ENCODE measurements at regions not wholly inside any gene's neighbourhood (a gene's known extent, or its start where the extent isn't known, plus 50 kb on each side); places are given as distances from the start of the nearest gene placed in this dataset.

DNA sequence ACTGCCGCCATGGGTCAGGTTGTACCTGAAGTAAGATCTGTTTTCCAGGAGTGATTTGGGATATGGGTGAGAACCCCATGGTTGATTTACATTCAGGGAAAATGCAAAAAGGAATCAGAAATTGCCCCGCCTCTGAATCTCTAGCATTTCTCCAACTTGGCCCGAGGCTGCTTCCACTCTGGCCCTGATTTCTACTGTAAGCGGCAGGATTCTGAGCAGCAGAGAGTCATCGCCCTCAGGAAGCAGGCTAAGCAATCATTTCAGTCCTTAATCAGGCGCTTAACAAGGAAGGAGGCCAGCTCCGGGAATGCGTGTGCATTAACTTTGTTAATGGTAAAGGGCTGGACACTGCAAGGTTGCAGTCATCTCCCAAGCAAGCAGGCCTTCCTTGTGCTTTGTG lies 88.5 kb upstream of the DHX15 start:
- Histone ChIP-seq H4K20me1 (ENCODE audit: control insufficient read depth, extremely low read depth, insufficient read depth, low read length) (no peaks in the 10 kb centered on the region), H3K4me2 (ENCODE audit: control insufficient read depth, extremely low read depth, insufficient read depth, low read depth, low read length) (no peak overlapping the region), H3K4me3 (ENCODE audit: control insufficient read depth in 2 of 3, extremely low read depth in 1 of 3, insufficient read depth in 2 of 3, low read depth in 1 of 3, low read length in 3 of 3) (no peak overlapping the region), H3K4me1 (ENCODE audit: control insufficient read depth, extremely low read depth, insufficient read depth, low read length) (no peaks in the 10 kb centered on the region), H3K9me1 (ENCODE audit: control insufficient read depth, extremely low read depth, insufficient read depth, low read length) (no peaks in the 10 kb centered on the region), H2AFZ (ENCODE audit: control insufficient read depth, low read length) (no peak overlapping the region), H3K9ac (ENCODE audit: control insufficient read depth, extremely low read depth, insufficient read depth, low read length) (no peak overlapping the region), H3K9me3 (ENCODE audit: control insufficient read depth, low read depth, low read length) (no peaks in the 10 kb centered on the region), H3K79me2 (ENCODE audit: control insufficient read depth, insufficient read depth, low read length) (no peaks in the 10 kb centered on the region), H3K27ac (ENCODE audit: control insufficient read depth, insufficient read depth, low read length) (no peak overlapping the region), H3K27me3 (ENCODE audit: control insufficient read depth, extremely low read depth, insufficient read depth, low read length) (peaks cover 35% of the 10 kb centered on the region), H3K36me3 (ENCODE audit: control insufficient read depth in 2 of 2, extremely low read depth in 1 of 2, insufficient read depth in 2 of 2, low read length in 2 of 2) (no peaks in the 10 kb centered on the region)
- FAIRE-seq (no peak), DNase-seq (ENCODE audit: low read depth, low spot score) (no peak)
- TF ChIP-seq, protein P1, sequence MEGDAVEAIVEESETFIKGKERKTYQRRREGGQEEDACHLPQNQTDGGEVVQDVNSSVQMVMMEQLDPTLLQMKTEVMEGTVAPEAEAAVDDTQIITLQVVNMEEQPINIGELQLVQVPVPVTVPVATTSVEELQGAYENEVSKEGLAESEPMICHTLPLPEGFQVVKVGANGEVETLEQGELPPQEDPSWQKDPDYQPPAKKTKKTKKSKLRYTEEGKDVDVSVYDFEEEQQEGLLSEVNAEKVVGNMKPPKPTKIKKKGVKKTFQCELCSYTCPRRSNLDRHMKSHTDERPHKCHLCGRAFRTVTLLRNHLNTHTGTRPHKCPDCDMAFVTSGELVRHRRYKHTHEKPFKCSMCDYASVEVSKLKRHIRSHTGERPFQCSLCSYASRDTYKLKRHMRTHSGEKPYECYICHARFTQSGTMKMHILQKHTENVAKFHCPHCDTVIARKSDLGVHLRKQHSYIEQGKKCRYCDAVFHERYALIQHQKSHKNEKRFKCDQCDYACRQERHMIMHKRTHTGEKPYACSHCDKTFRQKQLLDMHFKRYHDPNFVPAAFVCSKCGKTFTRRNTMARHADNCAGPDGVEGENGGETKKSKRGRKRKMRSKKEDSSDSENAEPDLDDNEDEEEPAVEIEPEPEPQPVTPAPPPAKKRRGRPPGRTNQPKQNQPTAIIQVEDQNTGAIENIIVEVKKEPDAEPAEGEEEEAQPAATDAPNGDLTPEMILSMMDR (optimal IDR thresholded peaks at IDR 0.05 in 1 of 3, IDR thresholded peaks at IDR 0.05 in 1 of 3, conservative IDR thresholded peaks at IDR 0.05 in 1 of 3; ENCODE audit: extremely low read depth in 1 of 3, insufficient read depth in 2 of 3, low read length in 3 of 3), result no peak
- TF ChIP-seq EZH2 (IDR thresholded peaks at IDR 0.05; ENCODE audit: low read length), result no peak
- dilution Hi-C loops (cut with MboI; ENCODE audit: extremely low pct_ligation_motif_present, low sequenced_read_pairs), result no loop called here

DNA sequence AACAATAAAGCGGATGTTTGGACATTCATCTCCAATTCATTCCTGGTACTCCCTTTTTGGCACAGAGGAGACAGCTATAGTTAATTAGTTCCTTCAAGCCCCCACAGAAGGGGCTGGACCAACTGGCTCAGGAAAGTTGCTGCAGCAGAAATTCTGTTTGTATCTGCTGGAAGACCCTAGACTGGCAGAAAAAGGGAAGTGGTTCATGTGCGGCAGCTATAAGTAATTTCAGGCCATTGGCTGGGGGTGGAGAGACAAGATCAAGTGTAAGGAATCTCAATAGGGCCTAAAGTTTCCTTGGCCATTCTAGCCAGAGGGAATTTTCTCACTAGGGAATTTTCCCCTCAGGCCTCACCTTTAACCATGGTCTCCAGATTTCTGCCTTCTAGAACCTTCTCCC lies 89.9 kb upstream of the DHX15 start:
- Histone ChIP-seq H3K27me3 (ENCODE audit: control insufficient read depth, extremely low read depth, insufficient read depth, low read length) (peaks cover 36% of the 10 kb centered on the region), H3K4me2 (ENCODE audit: control insufficient read depth, extremely low read depth, insufficient read depth, low read depth, low read length) (no peak overlapping the region), H3K9ac (ENCODE audit: control insufficient read depth, extremely low read depth, insufficient read depth, low read length) (no peak overlapping the region), H3K4me1 (ENCODE audit: control insufficient read depth, extremely low read depth, insufficient read depth, low read length) (no peaks in the 10 kb centered on the region), H3K9me3 (ENCODE audit: control insufficient read depth, low read depth, low read length) (no peaks in the 10 kb centered on the region), H4K20me1 (ENCODE audit: control insufficient read depth, extremely low read depth, insufficient read depth, low read length) (no peaks in the 10 kb centered on the region), H3K27ac (ENCODE audit: control insufficient read depth, insufficient read depth, low read length) (no peak overlapping the region), H3K36me3 (ENCODE audit: control insufficient read depth in 2 of 2, extremely low read depth in 1 of 2, insufficient read depth in 2 of 2, low read length in 2 of 2) (no peaks in the 10 kb centered on the region), H3K9me1 (ENCODE audit: control insufficient read depth, extremely low read depth, insufficient read depth, low read length) (no peaks in the 10 kb centered on the region), H3K79me2 (ENCODE audit: control insufficient read depth, insufficient read depth, low read length) (no peaks in the 10 kb centered on the region), H2AFZ (ENCODE audit: control insufficient read depth, low read length) (no peak overlapping the region), H3K4me3 (ENCODE audit: control insufficient read depth in 2 of 3, extremely low read depth in 1 of 3, insufficient read depth in 2 of 3, low read depth in 1 of 3, low read length in 3 of 3) (no peak overlapping the region)
- no peak for DNase-seq (ENCODE audit: low read depth, low spot score)
- no peak for TF ChIP-seq EZH2 (IDR thresholded peaks at IDR 0.05; ENCODE audit: low read length)
- TF ChIP-seq, protein P1 (optimal IDR thresholded peaks at IDR 0.05 in 1 of 3, IDR thresholded peaks at IDR 0.05 in 1 of 3, conservative IDR thresholded peaks at IDR 0.05 in 1 of 3; ENCODE audit: extremely low read depth in 1 of 3, insufficient read depth in 2 of 3, low read length in 3 of 3), result no peak
- FAIRE-seq, result no peak
- dilution Hi-C loops (cut with MboI; ENCODE audit: extremely low pct_ligation_motif_present, low sequenced_read_pairs), result no loop called here

All from keratinocyte (primary cell).